SIG-M5 treated with dmso at 0.1 percent for 504 hours (cell line): ENCODE measurements at regions not wholly inside any gene's neighbourhood (a gene's known extent, or its start where the extent isn't known, plus 50 kb on each side); places are given as distances from the start of the nearest gene placed in this dataset.

Source experiments
- DNase-seq: peaks from one replicate; lab custom pipeline; 2025; ENCODE audit not compliant: unreplicated experiment; lab: John Stamatoyannopoulos, UW

GRCh38 chr3:73813692-73814292, 189.1 kb upstream of the PDZRN3 start:
- DNase-seq: no peak

GRCh38 chr3:73813291-73813690, 188.6 kb upstream of the PDZRN3 start:
- DNase-seq: no peak

DNA sequence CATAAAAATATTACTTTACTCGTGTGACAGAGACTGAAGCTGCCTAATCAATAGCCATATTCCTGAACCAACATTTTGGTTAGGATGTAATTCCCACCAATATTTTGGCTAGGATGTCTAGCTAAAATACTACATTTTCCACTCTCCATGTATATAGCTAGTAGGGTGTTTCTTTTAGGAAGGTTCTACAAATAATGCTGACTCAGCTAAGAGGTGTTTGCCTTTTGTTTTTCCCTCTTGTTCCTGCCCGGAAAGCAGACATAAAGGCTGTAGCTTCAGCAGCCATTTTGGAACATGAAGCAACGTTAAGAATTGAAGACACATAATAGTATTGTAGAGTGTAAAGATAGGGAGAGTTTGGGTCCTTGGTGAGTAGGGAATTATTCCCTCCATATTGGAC, 187.3 kb upstream of the PDZRN3 start:
- DNase-seq: no peak

DNA sequence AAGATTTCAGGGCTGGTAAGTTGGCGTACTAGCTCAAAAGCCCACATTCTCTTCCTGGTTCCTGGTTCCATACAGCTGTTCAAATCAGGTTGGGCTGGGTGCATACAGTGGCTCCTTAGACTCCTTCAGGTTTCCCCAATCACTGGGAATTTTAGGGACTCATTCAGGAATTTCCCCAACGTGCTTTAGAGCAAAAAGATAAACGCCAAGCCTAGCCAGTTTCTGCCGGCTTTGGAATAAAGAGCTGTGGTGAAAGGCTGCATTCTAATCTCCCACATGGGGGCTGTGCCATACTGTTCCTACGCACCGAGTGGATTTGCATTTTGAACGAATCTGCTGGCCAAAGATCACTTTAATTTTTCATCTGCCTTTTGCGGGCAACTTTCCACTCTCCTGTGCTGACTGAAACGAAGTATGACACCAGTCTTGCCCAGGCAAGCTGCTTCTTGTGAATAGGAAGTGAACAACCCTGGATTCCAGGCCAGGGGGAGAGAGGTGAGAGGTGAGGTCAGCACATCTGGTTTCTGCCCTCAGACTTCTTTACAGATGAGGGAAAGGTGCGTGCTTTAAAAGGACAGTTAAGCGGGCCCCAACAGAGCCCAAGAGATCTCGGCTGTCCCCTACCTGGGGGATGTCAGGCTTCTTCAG, 184.2 kb upstream of the PDZRN3 start:
- no peak for DNase-seq

GRCh38 chr3:73805435-73805834, 180.7 kb upstream of the PDZRN3 start:
- DNase-seq: no peak

DNA sequence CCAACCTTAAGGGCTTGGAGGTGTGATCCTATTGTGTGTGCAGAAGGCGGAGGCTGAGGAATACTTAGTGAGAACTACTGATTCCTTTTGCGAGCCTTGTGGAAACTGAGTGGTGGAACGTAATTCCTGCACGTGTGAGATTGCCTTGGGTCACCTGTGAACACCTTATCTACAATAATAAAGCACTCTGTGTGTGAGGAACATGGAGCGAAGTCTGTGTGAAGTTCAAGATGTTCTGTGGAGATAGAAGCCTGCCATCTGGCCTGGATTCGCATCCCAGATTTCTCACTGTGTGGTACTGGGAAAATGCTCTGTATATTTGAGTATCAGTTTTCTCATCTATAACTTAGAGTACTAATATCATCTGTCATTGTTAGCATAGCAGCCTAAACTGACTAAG, 179.5 kb upstream of the PDZRN3 start:
- DNase-seq: no peak

DNA sequence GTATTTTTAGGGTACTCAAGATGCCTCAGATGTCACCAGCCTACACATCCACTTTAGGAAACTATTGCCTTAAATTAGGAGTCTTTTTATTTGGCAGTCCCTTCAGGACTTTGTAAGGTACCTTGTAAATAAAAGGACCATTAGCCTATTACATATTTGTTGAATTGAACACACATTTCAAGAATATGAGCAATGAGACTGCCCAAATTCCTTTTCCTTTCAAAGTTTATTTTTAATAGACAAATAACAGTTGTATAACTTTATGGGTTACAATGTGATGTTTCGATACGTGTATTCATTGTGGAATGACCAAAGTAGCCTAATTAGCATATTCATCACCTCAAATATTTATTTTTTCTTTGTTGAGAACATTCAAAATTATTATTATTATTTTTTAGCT, 176.7 kb upstream of the PDZRN3 start:
- DNase-seq: no peak

DNA sequence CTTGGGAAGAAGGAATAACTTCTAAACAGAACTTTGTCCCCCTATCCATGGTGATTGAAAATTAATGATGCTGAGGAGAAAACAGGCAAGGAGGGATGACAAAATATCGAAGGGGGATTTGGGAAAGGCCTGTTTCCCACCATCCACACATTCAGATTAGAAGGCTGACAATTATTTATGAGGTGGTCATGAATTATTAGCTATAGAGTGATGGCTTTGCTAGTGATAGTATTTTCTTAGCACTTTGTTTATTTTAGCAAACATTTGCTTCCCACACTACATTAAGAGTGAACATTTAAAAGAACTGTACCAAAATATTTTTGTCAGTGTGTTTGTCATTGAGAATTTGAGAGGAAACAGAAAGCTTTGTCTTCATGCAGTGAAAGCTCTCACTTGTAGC, 172.6 kb upstream of the PDZRN3 start:
- DNase-seq: no peak

DNA sequence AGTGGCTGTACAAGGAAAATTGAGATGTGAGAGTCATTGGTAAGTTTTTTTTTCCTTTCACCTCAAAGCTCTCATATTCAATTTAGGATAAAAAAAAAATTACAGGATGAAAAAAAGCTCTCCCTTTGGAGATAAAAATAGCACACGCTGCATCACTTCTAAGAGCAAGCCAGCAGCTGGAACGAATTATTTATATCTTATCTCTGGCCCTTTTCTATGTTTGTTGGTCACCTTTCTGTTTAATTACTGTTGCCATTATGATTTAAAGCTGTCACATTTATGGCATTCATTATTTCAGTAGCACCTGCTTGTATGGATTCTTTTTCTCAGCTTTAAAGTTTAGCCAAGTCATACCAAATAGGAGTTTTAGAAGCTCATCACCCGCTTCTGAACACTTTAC, 171.6 kb upstream of the PDZRN3 start:
- DNase-seq: no peak

DNA sequence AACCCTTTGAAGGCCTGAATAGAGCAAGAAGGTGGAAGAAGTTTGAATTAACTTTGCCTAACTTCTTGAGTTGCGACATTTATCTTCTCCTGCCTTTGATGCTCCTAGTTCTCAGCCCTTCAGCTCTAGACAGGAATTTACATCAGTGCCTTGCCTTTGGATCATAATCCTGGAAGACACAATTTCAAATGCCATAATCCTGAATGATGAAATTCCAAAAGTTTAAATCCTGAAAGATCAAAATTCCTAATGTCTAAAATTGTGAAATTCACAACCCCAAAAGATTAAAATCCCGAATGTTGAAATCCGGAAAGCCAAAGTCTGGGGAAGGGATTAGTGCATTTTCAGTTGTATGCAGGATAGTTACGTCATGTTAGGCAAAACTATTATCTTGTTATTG, 166.6 kb upstream of the PDZRN3 start:
- no peak for DNase-seq

DNA sequence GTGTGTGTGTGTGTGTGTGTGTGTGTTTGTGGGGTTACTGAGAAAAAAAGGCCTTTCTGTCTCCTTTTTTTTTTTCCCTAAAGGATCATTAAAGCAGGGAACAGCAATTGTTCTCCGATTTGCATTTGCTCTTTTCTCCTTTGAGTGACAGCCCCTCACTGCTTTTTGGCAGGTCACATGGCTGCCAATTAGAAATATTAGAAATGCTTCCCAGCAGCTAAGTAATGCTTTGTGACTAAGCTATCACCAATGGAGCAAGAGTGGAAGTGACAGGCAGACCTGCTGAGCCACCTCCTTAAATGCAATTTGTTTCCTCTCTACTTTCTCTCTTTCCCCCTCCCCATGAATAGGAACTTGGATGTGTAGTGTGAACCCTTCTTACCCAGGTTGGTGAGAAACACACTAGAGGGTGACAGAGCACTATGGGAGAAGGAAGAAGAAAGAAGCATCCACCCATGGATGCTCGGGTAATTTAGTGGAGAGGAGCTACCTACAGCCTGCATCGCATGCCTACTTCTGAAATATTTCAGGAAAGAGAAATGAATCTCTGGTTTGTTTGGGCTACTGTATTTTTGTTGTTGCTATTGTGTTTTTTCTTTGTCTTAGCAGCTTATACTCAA, 165.2 kb upstream of the PDZRN3 start:
- no peak for DNase-seq

- no peak for DNase-seq
These were observed 162.9 kb upstream of the PDZRN3 start for GRCh38 chr3:73787620-73788019.

GRCh38 chr3:73786998-73787397, 162.3 kb upstream of the PDZRN3 start:
- no peak for DNase-seq

- no peak for DNase-seq
These were observed 161.6 kb upstream of the PDZRN3 start for GRCh38 chr3:73786321-73786807.

- DNase-seq: no peak
These were observed 160.1 kb upstream of the PDZRN3 start for GRCh38 chr3:73784686-73785392.

DNA sequence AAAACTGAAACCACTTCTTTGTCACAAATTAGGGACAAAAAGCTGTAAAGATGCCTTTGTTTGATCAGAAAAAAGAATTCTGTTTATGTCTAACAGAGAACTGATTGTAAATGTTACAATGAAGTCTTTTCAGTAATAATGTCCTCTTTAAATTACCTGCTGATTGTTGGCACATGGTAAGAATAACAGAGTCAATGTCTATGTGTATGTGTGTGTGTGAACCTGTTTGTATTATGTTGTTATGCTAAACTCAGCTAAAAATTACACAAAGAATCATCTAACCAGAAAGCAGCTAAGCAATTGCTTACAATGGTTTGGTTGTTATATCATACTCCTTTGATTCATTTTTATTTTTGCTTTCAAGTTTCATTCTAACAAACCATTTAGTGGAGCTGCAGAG, 159.1 kb upstream of the PDZRN3 start:
- no peak for DNase-seq

DNA sequence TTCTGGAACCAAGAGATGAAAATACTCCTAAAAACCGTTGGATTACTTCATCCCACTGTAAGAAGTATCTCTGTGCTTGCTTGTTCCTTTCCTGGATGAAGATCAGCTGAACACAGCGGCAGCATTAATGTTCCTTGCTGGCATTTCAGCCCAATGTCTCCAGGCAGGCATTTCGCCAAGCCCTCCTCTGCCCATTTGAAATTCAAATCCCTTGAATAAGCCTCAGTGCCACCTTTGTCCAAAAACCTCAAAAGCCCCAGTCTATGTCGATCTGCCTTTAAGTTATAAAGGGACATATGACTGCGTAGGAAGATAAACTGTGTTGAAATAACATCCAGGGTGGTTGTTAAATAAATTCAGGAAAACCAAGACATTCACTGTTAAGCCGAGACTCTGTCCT, 156.8 kb upstream of the PDZRN3 start:
- no peak for DNase-seq

- DNase-seq: no peak
These were observed 149.9 kb upstream of the PDZRN3 start for GRCh38 chr3:73774645-73775044.

DNA sequence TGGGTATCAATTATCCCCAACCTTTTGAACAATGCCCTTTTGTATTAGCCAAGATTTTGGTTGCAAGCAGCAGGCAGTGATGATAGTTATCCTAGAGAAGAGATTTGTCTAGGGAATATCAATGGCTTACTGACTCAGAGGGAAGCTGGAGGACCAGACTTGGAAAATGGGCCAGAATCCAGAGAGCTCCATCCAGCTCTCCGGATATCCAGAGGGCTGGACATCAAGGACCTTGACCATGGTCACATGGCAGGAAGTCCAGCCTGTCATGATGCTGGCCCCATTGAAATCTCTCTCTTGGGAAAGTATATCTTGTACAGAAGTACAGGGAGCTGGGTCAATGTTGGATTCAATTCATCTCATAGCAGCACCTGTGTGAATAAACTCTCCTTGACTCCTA, 148.5 kb upstream of the PDZRN3 start:
- no peak for DNase-seq

DNA sequence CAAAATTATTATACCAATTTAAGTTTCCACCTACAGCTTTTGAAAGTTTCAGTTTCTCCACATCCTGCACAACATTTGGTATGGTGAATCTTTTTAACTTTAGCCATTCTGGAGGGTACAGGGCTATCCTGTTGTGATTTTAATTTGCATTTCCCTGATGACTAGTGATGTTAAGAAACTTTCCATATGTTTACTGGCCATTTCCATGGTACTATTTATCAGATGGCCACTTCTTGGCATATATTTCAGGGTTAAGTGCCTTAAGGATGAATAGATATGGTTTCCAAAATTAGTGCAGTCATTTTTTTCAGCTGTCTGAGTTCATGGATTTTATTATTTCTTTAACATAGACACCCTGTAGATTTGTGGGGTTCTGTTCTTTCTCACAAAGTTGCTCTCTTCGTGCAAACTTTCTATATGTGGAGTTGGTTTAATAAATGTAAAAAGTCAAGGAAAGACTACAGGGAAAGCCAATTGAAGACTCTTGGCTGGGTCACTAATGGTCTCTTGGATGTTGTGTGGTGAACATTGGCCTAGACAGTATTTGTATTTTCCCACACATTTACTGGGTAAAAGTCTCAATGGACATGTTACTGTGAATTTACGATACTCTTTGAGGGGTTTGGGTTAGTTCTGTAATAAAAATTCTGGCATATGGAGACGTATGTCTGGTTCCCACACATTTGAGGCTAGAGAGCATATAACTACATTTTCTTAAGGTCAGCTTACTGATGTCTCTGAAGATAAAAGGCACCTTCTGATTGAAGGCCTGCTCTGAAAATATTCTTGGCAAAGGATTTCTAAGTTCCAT, 147.5 kb upstream of the PDZRN3 start:
- DNase-seq: no peak
